GM12864 (cell line): ENCODE measurements at regions not wholly inside any gene's neighbourhood (a gene's known extent, or its start where the extent isn't known, plus 50 kb on each side); places are given as distances from the start of the nearest gene placed in this dataset.

Experiments used
- DNase-seq: peaks from one replicate; pipeline ENCODE4 v3.0.0-alpha.2; 2011; ENCODE audit warnings: low read depth
- H3K4me3 ChIP-seq: 2 replicates; pipeline ENCODE4 v1.5.1; 2011; ENCODE audit warnings: mild to moderate bottlenecking, low read depth, low read length, control low read depth
- TF ChIP-seq, protein P1 (sequence below): IDR thresholded peaks from 2 replicates; pipeline ENCODE4 v1.5.1; 2011; ENCODE audit warnings: low read depth, mild to moderate bottlenecking, moderate library complexity, low read length, control low read depth, inconsistent platforms; ENCODE audit errors: missing control alignments

DNA sequence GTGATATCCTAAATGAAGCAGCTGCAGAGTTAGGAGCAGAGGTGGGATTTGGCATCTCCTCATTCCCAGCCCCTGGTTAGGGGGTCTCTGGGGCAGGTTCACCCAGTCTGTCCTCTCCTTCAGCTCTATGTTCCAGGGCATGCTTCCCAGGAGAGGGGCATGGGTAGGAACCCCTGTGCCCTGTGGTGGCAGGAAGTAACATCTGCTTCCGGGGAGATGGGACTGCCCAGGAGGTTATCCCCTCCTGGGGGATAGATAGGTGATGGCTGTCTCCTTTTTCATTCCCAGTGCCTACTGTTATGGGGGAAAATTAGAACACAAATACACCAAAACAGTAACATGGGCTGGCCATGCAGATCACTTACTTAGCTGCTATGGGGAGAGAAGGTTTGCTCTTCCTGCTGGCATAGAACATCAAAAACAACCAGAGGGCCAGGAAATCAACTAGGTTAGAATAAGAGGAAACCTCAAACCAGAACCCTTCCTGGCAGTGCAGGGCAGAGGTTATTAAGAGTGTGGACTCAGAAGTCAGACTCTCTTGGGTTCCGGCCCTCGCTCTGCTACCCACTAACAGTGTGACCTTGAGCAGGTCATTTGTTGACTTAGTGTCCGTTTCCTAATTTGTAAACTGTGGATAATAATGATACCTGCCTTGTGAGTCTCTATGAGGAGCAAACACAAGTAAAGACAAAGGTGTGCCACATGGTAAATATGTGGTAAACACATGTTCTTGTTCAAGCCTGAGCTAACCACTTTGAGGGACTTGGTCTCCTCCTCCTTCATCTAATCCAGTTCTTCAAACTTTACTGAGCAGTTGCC lies 157.8 kb upstream of the JUN start:
- DNase-seq = no peak
- TF ChIP-seq, protein P1, sequence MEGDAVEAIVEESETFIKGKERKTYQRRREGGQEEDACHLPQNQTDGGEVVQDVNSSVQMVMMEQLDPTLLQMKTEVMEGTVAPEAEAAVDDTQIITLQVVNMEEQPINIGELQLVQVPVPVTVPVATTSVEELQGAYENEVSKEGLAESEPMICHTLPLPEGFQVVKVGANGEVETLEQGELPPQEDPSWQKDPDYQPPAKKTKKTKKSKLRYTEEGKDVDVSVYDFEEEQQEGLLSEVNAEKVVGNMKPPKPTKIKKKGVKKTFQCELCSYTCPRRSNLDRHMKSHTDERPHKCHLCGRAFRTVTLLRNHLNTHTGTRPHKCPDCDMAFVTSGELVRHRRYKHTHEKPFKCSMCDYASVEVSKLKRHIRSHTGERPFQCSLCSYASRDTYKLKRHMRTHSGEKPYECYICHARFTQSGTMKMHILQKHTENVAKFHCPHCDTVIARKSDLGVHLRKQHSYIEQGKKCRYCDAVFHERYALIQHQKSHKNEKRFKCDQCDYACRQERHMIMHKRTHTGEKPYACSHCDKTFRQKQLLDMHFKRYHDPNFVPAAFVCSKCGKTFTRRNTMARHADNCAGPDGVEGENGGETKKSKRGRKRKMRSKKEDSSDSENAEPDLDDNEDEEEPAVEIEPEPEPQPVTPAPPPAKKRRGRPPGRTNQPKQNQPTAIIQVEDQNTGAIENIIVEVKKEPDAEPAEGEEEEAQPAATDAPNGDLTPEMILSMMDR = no peak
- H3K4me3 ChIP-seq = no peak overlapping the region

GRCh38 chr1:58942759-58943191 lies 158.9 kb upstream of the JUN start:
- no peak for DNase-seq

DNA sequence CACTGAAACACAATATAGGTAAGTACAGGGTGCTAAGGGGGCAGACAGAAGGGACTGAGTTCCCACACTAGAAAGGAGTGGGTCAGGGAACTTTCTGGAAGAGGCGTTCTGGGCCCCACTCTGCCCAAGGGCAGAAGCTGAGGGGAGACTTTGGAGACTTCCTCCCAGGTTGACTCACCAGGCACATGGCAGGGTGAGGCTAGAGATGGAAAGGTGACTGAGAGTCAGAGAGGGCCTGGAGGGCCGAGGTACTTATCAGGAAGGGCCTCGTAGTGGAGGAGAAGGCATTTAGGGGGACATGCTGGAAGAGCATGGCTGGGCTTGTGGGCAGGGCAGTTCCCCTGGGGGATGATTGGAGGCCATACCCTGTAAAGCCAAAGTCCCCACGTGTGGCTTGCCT lies 159.9 kb upstream of the JUN start:
- TF ChIP-seq, protein P1 = no peak
- H3K4me3 ChIP-seq = no peak overlapping the region
- no peak for DNase-seq

More at GRCh38 chr1:58942759-58943191, 158.9 kb upstream of the JUN start:
- H3K4me3 ChIP-seq = no peak overlapping the region
- TF ChIP-seq, protein P1 = no peak

DNA sequence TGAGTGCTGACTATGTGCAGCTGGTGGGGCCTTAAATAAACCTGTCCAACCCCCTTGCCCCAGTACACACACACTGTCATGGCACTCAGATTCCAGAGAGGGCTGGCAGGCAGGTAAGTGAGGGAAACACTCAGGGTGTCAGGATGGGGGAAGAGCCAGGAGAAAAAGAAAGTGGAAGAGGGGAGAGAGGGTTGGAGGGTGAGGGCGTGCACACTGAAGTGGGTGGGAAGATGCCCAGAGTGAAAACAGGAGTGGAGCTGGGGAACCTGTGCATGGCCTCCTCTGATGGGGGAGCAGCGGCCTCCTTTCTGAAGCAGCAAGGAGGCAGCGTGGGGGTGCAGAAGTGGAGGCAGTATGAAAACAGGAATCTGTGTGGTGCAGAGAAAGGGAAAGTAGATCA lies 160.6 kb upstream of the JUN start:
- TF ChIP-seq, protein P1 = no peak
- H3K4me3 ChIP-seq = no peak overlapping the region
- DNase-seq = no peak

GRCh38 chr1:58946390-58946789 lies 162.5 kb upstream of the JUN start:
- TF ChIP-seq, protein P1 = no peak
- H3K4me3 ChIP-seq = no peak overlapping the region
- no peak for DNase-seq

GRCh38 chr1:58948671-58949070 lies 164.8 kb upstream of the JUN start:
- no peak for DNase-seq
- no peak overlapping the region for H3K4me3 ChIP-seq
- TF ChIP-seq, protein P1 = no peak

- no peak for DNase-seq
- no peak overlapping the region for H3K4me3 ChIP-seq
- TF ChIP-seq, protein P1 = no peak
Observed at GRCh38 chr1:58949551-58950220, 165.8 kb upstream of the JUN start.
